Ascending aorta (tissue), 2 donors: ENCODE measurements at regions not wholly inside any gene's neighbourhood (a gene's known extent, or its start where the extent isn't known, plus 50 kb on each side); places are given as distances from the start of the nearest gene placed in this dataset.

Experiments used
- DNase-seq, 2 donors: peaks; one replicate each; pipeline ENCODE4 v3.0.0-alpha.2; 2019; ENCODE audit warnings: low spot score in 2 of 2
- H3K27ac ChIP-seq, 2 donors: fragments of 200-600 bp; sonication (generic); one replicate each; pipeline ENCODE4 v1.5.1; 2016 to 2017; ENCODE audit warnings: mild to moderate bottlenecking in 1 of 2
- H3K27me3 ChIP-seq: fragments of 200-600 bp; sonication (generic); one replicate; pipeline ENCODE4 v1.5.1; 2017
- H3K36me3 ChIP-seq, 2 donors: fragments of 200-600 bp; sonication (generic); one replicate each; pipeline ENCODE4 v1.5.1; 2016
- H3K4me1 ChIP-seq, 2 donors: fragments of 200-600 bp; sonication (generic); one replicate each; pipeline ENCODE4 v1.5.1; 2016 to 2017; ENCODE audit warnings: mild to moderate bottlenecking in 1 of 2
- H3K4me3 ChIP-seq, 2 donors: fragments of 200-600 bp; sonication (generic); one replicate each; pipeline ENCODE4 v1.5.1; 2016 to 2017; ENCODE audit warnings: mild to moderate bottlenecking in 1 of 2
- H3K9me3 ChIP-seq, 2 donors: fragments of 200-600 bp; sonication (generic); one replicate each; pipeline ENCODE4 v1.5.1; 2016
- CTCF ChIP-seq, 3 experiments: fragments of 200-600 bp in 2 of 3; fragments of 450-650 bp in 1 of 3; sonication (generic) in 2 of 3; IDR thresholded peaks; one replicate each; pipeline ENCODE4 v1.5.1; 2016 to 2019; ENCODE audit warnings: antibody characterized with exemption in 3 of 3, mild to moderate bottlenecking in 1 of 3, moderate library complexity in 1 of 3
- intact Hi-C: fragments of 100-400 bp; cut with DNase I; formaldehyde crosslinking; loops from one replicate; pipeline ENCODE4 v1.15.1; 2023

DNA sequence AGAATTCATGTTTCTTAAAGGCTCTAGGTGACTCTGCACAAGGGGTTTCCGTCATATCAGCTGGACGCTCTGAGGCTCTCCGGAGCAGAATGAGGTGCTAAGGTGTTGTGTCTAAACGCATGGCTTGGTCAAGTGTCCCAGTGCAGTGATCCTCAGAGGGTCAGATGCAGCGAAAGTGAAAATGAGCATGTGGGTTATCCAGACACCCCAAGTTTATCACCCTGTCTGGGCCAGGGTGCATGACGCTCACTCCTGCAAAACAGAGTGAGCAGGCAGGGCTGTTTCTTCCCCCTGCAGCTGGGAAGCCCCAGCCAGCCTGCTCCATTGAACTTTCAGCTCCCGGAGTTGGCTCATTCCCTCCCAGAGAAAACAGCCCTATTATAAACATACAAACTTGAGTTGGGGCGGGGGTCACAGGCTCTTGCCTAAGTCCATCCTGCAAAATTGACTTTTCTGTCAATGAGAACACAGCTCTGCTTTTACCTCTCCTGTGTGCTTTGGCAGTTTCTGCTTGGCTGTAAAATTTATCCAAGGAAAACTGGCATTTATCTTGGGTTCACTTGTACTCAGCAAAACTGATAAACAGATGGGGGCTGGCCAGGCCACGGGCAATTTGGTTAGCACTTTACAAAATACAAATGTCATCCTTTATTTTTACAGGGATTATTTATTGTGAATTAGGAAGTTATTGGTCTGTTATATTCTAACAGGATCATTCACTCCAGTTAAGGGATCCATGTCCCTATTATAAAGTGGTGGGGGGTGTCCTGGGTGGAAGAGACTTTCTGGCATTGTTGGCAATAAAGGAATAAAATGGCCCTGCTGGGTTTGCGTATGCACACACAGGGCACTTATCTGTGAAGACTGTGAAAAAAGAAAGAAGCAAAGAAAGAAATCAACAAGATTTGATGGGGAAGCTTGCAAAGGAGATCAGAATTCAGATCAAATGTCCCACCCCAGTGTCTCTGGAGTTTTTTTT is 154.9 kb downstream of the FOXA2 start:
- no peak for TF ChIP-seq CTCF (IDR thresholded peaks at IDR 0.05)
- intact Hi-C loops = no loop called here
- Histone ChIP-seq H3K27me3 (no peaks in the 10 kb centered on the region), H3K9me3 (no peaks in the 10 kb centered on the region), H3K4me3 (no peak overlapping the region), H3K4me1 (no peaks in the 10 kb centered on the region), H3K27ac (no peak overlapping the region), H3K36me3 (no peaks in the 10 kb centered on the region)
- DNase-seq = no peak

DNA sequence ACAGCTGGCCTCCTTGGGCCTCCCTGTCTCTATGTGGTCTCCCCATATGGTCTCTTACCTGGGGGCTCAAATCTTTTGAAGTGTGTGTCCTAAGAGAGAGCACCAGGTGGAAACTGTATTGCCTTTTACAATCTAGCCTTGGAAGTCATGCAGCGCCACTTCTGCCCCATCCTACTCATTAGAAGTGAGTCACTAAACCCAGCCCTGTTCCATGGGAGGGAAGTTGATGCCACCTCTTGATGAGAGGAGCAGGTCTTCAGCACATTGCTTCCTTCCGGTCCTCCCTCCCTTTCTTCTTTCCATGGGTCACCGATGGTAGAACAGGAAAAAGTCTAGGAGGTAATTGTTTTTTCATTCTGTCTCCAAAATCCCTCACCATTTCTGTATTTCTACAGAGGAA is 156.3 kb downstream of the FOXA2 start:
- H3K27me3 ChIP-seq = no peaks in the 10 kb centered on the region
- intact Hi-C loops = no loop called here
- H3K27ac ChIP-seq = no peak overlapping the region
- DNase-seq = no peak
- H3K4me1 ChIP-seq = no peaks in the 10 kb centered on the region
- no peaks in the 10 kb centered on the region for H3K36me3 ChIP-seq
- no peak for TF ChIP-seq CTCF (IDR thresholded peaks at IDR 0.05)
- H3K9me3 ChIP-seq = no peaks in the 10 kb centered on the region
- H3K4me3 ChIP-seq = no peak overlapping the region

- Histone ChIP-seq H3K4me1 (no peaks in the 10 kb centered on the region), H3K27me3 (no peaks in the 10 kb centered on the region), H3K36me3 (no peaks in the 10 kb centered on the region), H3K27ac (no peak overlapping the region), H3K4me3 (no peak overlapping the region), H3K9me3 (no peaks in the 10 kb centered on the region)
- no peak for DNase-seq
- intact Hi-C loops = no loop called here
- TF ChIP-seq CTCF (IDR thresholded peaks at IDR 0.05) = no peak
These were observed 157.6 kb downstream of the FOXA2 start for GRCh38 chr20:22426772-22427171.

DNA sequence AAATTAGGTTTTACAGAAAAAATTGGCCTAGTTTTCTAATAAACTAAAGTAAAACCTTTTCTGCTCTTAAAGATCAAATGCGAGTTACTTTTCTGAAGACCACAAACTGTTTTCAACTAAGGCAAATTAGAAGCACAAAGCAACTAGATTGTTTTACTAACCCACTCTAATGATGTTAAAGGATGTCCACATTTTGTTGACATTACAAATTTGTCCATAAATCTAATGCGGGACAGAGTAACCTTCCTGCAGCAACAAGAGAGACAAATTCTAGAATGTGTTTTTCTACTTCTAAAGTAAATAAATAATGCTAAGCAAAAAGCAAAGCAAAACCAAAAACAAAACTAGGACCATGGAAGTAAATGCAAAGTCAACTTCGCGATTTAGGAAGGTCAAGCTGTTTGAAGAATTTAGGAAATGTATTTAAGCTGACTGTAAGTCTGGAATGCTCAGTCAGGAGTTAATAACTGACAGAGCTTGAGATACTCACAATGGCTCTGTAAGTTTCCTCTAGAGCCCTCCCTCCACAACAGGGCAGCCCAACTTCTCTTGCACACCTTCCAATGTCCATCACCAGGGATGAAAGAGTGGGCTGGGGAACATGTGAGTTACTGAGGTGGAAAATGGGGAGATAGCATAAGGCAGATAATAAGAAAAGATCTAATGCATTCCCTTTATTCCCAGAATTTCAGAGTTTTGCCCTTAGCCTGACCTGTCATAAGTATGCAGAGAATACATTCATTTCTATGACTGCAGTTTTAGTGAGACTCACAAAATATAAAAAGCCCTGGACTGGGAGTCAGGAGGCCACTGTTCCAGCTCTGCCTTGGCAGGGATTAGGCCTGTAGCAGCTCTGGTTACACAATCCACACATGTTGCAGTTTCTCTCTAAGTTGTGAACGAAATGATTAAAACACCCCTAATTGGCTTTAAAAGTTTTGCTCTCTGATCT is 158.8 kb downstream of the FOXA2 start:
- TF ChIP-seq CTCF (IDR thresholded peaks at IDR 0.05) = no peak
- no peak overlapping the region for H3K4me3 ChIP-seq
- no peaks in the 10 kb centered on the region for H3K4me1 ChIP-seq
- no peak for DNase-seq
- no peaks in the 10 kb centered on the region for H3K9me3 ChIP-seq
- intact Hi-C loops = no loop called here
- no peaks in the 10 kb centered on the region for H3K27me3 ChIP-seq
- H3K36me3 ChIP-seq = no peaks in the 10 kb centered on the region
- H3K27ac ChIP-seq = no peak overlapping the region

DNA sequence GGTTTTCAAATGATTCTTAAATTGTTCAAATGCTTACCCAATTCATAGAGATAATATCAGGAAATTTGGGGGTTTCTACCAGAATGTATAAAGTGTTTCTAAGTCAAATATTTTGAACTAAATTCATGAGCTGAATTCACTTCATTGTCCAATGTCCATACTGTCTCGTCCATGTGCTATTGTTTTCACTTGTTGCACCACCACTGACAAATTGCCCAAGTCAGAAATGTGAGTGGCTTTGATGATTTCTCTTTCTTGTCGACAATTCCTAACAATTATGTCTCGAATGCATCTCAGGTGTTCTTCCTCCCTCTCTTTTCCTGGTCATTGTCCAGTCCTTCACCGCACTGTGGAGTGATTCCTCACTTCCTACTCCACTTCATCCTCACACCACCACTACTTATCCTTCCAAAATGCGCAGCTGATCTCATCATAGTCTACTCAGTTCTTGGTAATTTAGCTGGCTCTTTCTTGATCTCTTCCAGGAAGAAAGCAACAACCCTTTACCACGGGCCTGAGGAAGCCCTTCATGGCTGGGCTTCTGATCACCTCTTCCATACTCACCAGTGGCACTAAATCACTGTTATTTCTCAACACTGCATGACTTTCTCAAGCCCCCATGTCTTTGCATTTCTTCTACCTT is 161.1 kb downstream of the FOXA2 start:
- Histone ChIP-seq H3K4me1 (no peaks in the 10 kb centered on the region), H3K27ac (no peak overlapping the region), H3K27me3 (no peaks in the 10 kb centered on the region), H3K9me3 (no peaks in the 10 kb centered on the region), H3K36me3 (no peaks in the 10 kb centered on the region), H3K4me3 (no peak overlapping the region)
- DNase-seq = no peak
- intact Hi-C loops = no loop called here
- no peak for TF ChIP-seq CTCF (IDR thresholded peaks at IDR 0.05)
